Chondrocyte (in vitro differentiated cells): ENCODE measurements at regions not wholly inside any gene's neighbourhood (a gene's known extent, or its start where the extent isn't known, plus 50 kb on each side); places are given as distances from the start of the nearest gene placed in this dataset.
"Not testable (repeated sequence)": the region's sequence is repeated elsewhere in the genome, so short reads cannot be mapped to it uniquely, and the experiment has no call there.

Experiments used
- DNase-seq: peaks from one replicate; pipeline ENCODE4 v3.0.0; 2021; ENCODE audit warnings: mixed read lengths, low spot score
- H3K27ac Mint-ChIP-seq: one replicate; pipeline ENCODE4 v1.8.0; 2021; ENCODE audit warnings: mild to moderate bottlenecking, moderate library complexity, mixed read lengths; ENCODE audit not compliant: unreplicated experiment
- H3K27me3 Mint-ChIP-seq: 2 replicates; pipeline ENCODE4 v1.8.0; 2021; ENCODE audit warnings: low read depth, mixed read lengths
- H3K36me3 Mint-ChIP-seq: 2 replicates; pipeline ENCODE4 v1.8.0; 2021; ENCODE audit warnings: low read depth, mixed read lengths
- H3K4me1 Mint-ChIP-seq: 2 replicates; pipeline ENCODE4 v1.8.0; 2021; ENCODE audit warnings: low read depth, mild to moderate bottlenecking, mixed read lengths
- H3K4me3 Mint-ChIP-seq: one replicate; pipeline ENCODE4 v1.8.0; 2021; ENCODE audit warnings: mild to moderate bottlenecking, moderate library complexity, mixed read lengths; ENCODE audit not compliant: unreplicated experiment
- H3K9me3 Mint-ChIP-seq: 2 replicates; pipeline ENCODE4 v1.8.0; 2021; ENCODE audit warnings: low read depth, mixed read lengths
- CTCF ChIP-seq: fragments of 200-600 bp; sonication (generic); IDR thresholded peaks from 2 replicates; pipeline ENCODE4 v1.5.0; 2021; ENCODE audit warnings: antibody characterized with exemption, mild to moderate bottlenecking, moderate library complexity

- H3K27me3 Mint-ChIP-seq: peaks cover 47% of the 10 kb centered on the region
These were observed 640.4 kb upstream of the CHAC2 start for GRCh38 chr2:53127061-53127650.

GRCh38 chr2:53114991-53115390, 652.6 kb upstream of the CHAC2 start:
- Mint-ChIP-seq H3K4me1 (no peaks in the 10 kb centered on the region), H3K9me3 (no peaks in the 10 kb centered on the region), H3K36me3 (no peaks in the 10 kb centered on the region)

More at GRCh38 chr2:53127061-53127650, 640.4 kb upstream of the CHAC2 start:
- no peak overlapping the region for H3K4me3 Mint-ChIP-seq
- TF ChIP-seq CTCF: no peak
- H3K27ac Mint-ChIP-seq: no peak overlapping the region
- peaks cover 6% of the 10 kb centered on the region for H3K4me1 Mint-ChIP-seq
- H3K9me3 Mint-ChIP-seq: no peaks in the 10 kb centered on the region
- DNase-seq: peak; percentile 58
- H3K36me3 Mint-ChIP-seq: peaks cover 1% of the 10 kb centered on the region

GRCh38 chr2:53114582-53114981, 653.0 kb upstream of the CHAC2 start:
- H3K27ac Mint-ChIP-seq: no peak overlapping the region
- no peak for DNase-seq
- H3K4me1 Mint-ChIP-seq: no peaks in the 10 kb centered on the region
- H3K27me3 Mint-ChIP-seq: peaks cover 20% of the 10 kb centered on the region
- H3K36me3 Mint-ChIP-seq: no peaks in the 10 kb centered on the region
- H3K4me3 Mint-ChIP-seq: no peak overlapping the region
- H3K9me3 Mint-ChIP-seq: no peaks in the 10 kb centered on the region
- TF ChIP-seq CTCF: no peak

More at GRCh38 chr2:53114991-53115390, 652.6 kb upstream of the CHAC2 start:
- no peak overlapping the region for H3K4me3 Mint-ChIP-seq
- DNase-seq: no peak
- H3K27ac Mint-ChIP-seq: no peak overlapping the region
- no peak for TF ChIP-seq CTCF
- H3K27me3 Mint-ChIP-seq: peaks cover 18% of the 10 kb centered on the region

GRCh38 chr2:53112408-53112807, 655.2 kb upstream of the CHAC2 start:
- not testable (repeated sequence) for H3K4me3 Mint-ChIP-seq, H3K27ac Mint-ChIP-seq, DNase-seq, H3K36me3 Mint-ChIP-seq, H3K4me1 Mint-ChIP-seq, H3K9me3 Mint-ChIP-seq
- H3K27me3 Mint-ChIP-seq: peaks cover 22% of the 10 kb centered on the region

GRCh38 chr2:53111406-53111805, 656.2 kb upstream of the CHAC2 start:
- Mint-ChIP-seq H3K27ac (no peak overlapping the region), H3K27me3 (peaks cover 15% of the 10 kb centered on the region), H3K4me1 (no peaks in the 10 kb centered on the region)

More at GRCh38 chr2:53111406-53111805, 656.2 kb upstream of the CHAC2 start:
- no peak for DNase-seq
- Mint-ChIP-seq H3K4me3 (no peak overlapping the region), H3K36me3 (no peaks in the 10 kb centered on the region), H3K9me3 (no peaks in the 10 kb centered on the region)
- TF ChIP-seq CTCF: no peak
